HepG2 (cell line): ENCODE measurements at regions not wholly inside any gene's neighbourhood (a gene's known extent, or its start where the extent isn't known, plus 50 kb on each side); places are given as distances from the start of the nearest gene placed in this dataset.

Experiments used
- DZIP1 ChIP-seq: sonication (generic); formaldehyde crosslinking; IDR thresholded peaks from 2 replicates; pipeline ENCODE4 v1.5.0; 2020; ENCODE audit warnings: mild to moderate bottlenecking, missing genetic modification reagents
- FOSL1 ChIP-seq: sonication (generic); formaldehyde crosslinking; IDR thresholded peaks from 2 replicates; pipeline ENCODE4 v1.9.0; 2021; ENCODE audit warnings: missing genetic modification reagents, borderline replicate concordance
- GRHL1 ChIP-seq: sonication (generic); formaldehyde crosslinking; conservative IDR thresholded peaks from 2 replicates; pipeline ENCODE4 v1.8.0; 2022; ENCODE audit warnings: missing genetic modification reagents
- HOXA3 ChIP-seq: sonication (generic); formaldehyde crosslinking; IDR thresholded peaks from 2 replicates; pipeline ENCODE4 v1.5.0; 2020; ENCODE audit warnings: missing genetic modification reagents
- IRF2 ChIP-seq: IDR thresholded peaks from 2 replicates; pipeline ENCODE4 v1.6.1; 2018; ENCODE audit warnings: missing genetic modification reagents, missing compliant biosample characterization
- PBX3 ChIP-seq: sonication (generic); formaldehyde crosslinking; IDR thresholded peaks from 2 replicates; pipeline ENCODE4 v1.8.1; 2023; ENCODE audit warnings: missing genetic modification reagents, inconsistent platforms, borderline replicate concordance
- POLR2AphosphoS5 ChIP-seq: IDR thresholded peaks from 2 replicates; pipeline ENCODE4 v1.6.1; 2012; ENCODE audit warnings: low read depth, low read length
- ZBTB8A ChIP-seq: sonication (generic); formaldehyde crosslinking; IDR thresholded peaks from 2 replicates; pipeline ENCODE4 v1.4.0; 2020; ENCODE audit warnings: mild to moderate bottlenecking, low read depth, missing genetic modification reagents, borderline replicate concordance
- ZNF143 ChIP-seq: sonication (generic); formaldehyde crosslinking; IDR thresholded peaks from 2 replicates; pipeline ENCODE4 v1.4.0; 2020; ENCODE audit warnings: missing genetic modification reagents

- TF ChIP-seq DZIP1 (no peak), GRHL1 (CRISPR knock-in tag) (no peak), ZBTB8A (CRISPR knock-in tag) (no peak), IRF2 (CRISPR knock-in tag) (no peak), HOXA3 (no peak), POLR2AphosphoS5 (no peak), FOSL1 (CRISPR knock-in tag) (no peak), PBX3 (CRISPR knock-in tag) (no peak), ZNF143 (CRISPR knock-in tag) (no peak)
- TF ChIP-seq, all 625 proteins: peak for 0
Observed at GRCh38 chr11:90323289-90323688, 100.4 kb upstream of the CHORDC1 start (continued).
